ENCODE measurements at regions not wholly inside any gene's neighbourhood (a gene's known extent, or its start where the extent isn't known, plus 50 kb on each side); places are given as distances from the start of the nearest gene placed in this dataset.

- TF ChIP-seq CTCF (IDR thresholded peaks at IDR 0.05) = no peak
- TF ChIP-seq POLR2A (IDR thresholded peaks at IDR 0.05) = no peak
Observed at GRCh38 chr4:185092535-185093197, 50.4 kb upstream of the SLC25A4 start.
